IMR-90 (cell line): ENCODE measurements at regions not wholly inside any gene's neighbourhood (a gene's known extent, or its start where the extent isn't known, plus 50 kb on each side); places are given as distances from the start of the nearest gene placed in this dataset.

Experiments
- ATAC-seq: fragments of 200-7000 bp; cut with Tn5 transposase; 2 replicates; pipeline ENCODE4 v1.9.1; 2020; ENCODE audit warnings: low read depth, mild to moderate bottlenecking, moderate library complexity
- BruUV-seq: library from RNA; stranded (reverse); fragments of 400-500 nt; replicated peaks from 2 replicates; lab custom pipeline; 2021; lab: Mats Ljungman, UMichigan
- CTCF ChIA-PET: fragments of 300-600 bp; formaldehyde crosslinking; extraction: SDS; loops from one replicate; lab custom pipeline; 2021; ENCODE audit warnings: antibody characterized with exemption; lab: Yijun Ruan, JAX
- POLR2A ChIA-PET: fragments of 300-600 bp; sonication (Branson Sonifier 250); formaldehyde crosslinking; loops from one replicate; lab custom pipeline; 2022; ENCODE audit warnings: antibody characterized with exemption; ENCODE audit not compliant: unreplicated experiment; lab: Charles Lee
- DNase-seq: peaks from one replicate; pipeline ENCODE4 v3.0.0; 2013
- H2AFZ ChIP-seq: replicated peaks from 2 replicates; pipeline ENCODE3; 2013; ENCODE audit warnings: low read length, mild to moderate bottlenecking; ENCODE audit not compliant: poor library complexity
- H2AK5ac ChIP-seq: 2 replicates; pipeline ENCODE4 v1.6.1; 2013; ENCODE audit warnings: low read depth, low read length, inconsistent platforms
- H2AK9ac ChIP-seq: replicated peaks from 2 replicates; pipeline ENCODE3; 2013; ENCODE audit warnings: mild to moderate bottlenecking, low read depth, low read length, moderate library complexity; ENCODE audit not compliant: poor library complexity
- H2BK120ac ChIP-seq: 2 replicates; pipeline ENCODE4 v1.6.1; 2013; ENCODE audit warnings: low read depth, low read length, inconsistent platforms
- H2BK15ac ChIP-seq: 3 replicates; pipeline ENCODE4 v1.6.1; 2013; ENCODE audit warnings: low read depth, low read length, inconsistent platforms
- H2BK20ac ChIP-seq: 2 replicates; pipeline ENCODE4 v1.6.1; 2013; ENCODE audit warnings: low read depth, mild to moderate bottlenecking, inconsistent platforms, low read length, moderate library complexity
- H2BK5ac ChIP-seq: 2 replicates; pipeline ENCODE4 v1.6.1; 2013; ENCODE audit warnings: mild to moderate bottlenecking, low read depth, low read length, inconsistent platforms; ENCODE audit not compliant: poor library complexity, severe bottlenecking
- H3K14ac ChIP-seq: replicated peaks from 2 replicates; pipeline ENCODE4 v1.6.1; 2013; ENCODE audit warnings: low read depth, low read length, inconsistent platforms
- H3K18ac ChIP-seq: 2 replicates; pipeline ENCODE4 v1.6.1; 2013; ENCODE audit warnings: low read depth, low read length, control low read depth
- H3K23ac ChIP-seq: 2 replicates; pipeline ENCODE4 v1.6.1; 2013; ENCODE audit warnings: low read depth, low read length, inconsistent platforms
- H3K27ac ChIP-seq: 2 replicates; pipeline ENCODE4 v1.5.1; 2013; ENCODE audit warnings: mild to moderate bottlenecking, control low read depth, low read length; ENCODE audit not compliant: insufficient read depth
- H3K27me3 ChIP-seq: 2 replicates; pipeline ENCODE4 v1.6.1; 2013; ENCODE audit warnings: low read length; ENCODE audit not compliant: control insufficient read depth, insufficient read depth
- H3K36me3 ChIP-seq: 2 replicates; pipeline ENCODE4 v1.6.1; 2013; ENCODE audit warnings: low read length, mixed read lengths; ENCODE audit not compliant: control insufficient read depth, insufficient read depth
- H3K4ac ChIP-seq: 2 replicates; pipeline ENCODE4 v1.6.1; 2013; ENCODE audit warnings: low read depth, low read length, inconsistent platforms
- H3K4me1 ChIP-seq: 2 replicates; pipeline ENCODE4 v1.6.1; 2013; ENCODE audit warnings: low read length, mixed read lengths; ENCODE audit not compliant: control insufficient read depth, insufficient read depth
- H3K4me2 ChIP-seq: 2 replicates; pipeline ENCODE4 v1.6.1; 2013; ENCODE audit warnings: low read depth, mild to moderate bottlenecking, control low read depth, low read length, moderate library complexity
- H3K4me3 ChIP-seq: 2 replicates; pipeline ENCODE4 v1.5.1; 2013; ENCODE audit warnings: low read depth, mild to moderate bottlenecking, control low read depth, low read length, moderate library complexity; ENCODE audit not compliant: insufficient read depth
- H3K56ac ChIP-seq: 2 replicates; pipeline ENCODE4 v1.6.1; 2013; ENCODE audit warnings: low read length, inconsistent platforms; ENCODE audit not compliant: insufficient read depth; ENCODE audit errors: extremely low read depth
- H3K79me1 ChIP-seq, 2 experiments: 2 replicates each; pipeline ENCODE4 v1.6.1; 2013; ENCODE audit warnings: low read length in 2 of 2, inconsistent platforms in 1 of 2, low read depth in 1 of 2
- H3K9ac ChIP-seq: 2 replicates; pipeline ENCODE4 v1.6.1; 2013; ENCODE audit warnings: low read depth, low read length, control low read depth
- H3K9me1 ChIP-seq: 2 replicates; pipeline ENCODE4 v1.6.1; 2013; ENCODE audit warnings: low read length, inconsistent platforms; ENCODE audit not compliant: insufficient read depth
- H3K9me3 ChIP-seq: 2 replicates; pipeline ENCODE4 v1.6.1; 2013; ENCODE audit warnings: low read length; ENCODE audit not compliant: control insufficient read depth, insufficient read depth
- H4K20me1 ChIP-seq: 2 replicates; pipeline ENCODE4 v1.6.1; 2013; ENCODE audit warnings: low read length, inconsistent platforms; ENCODE audit not compliant: insufficient read depth
- H4K5ac ChIP-seq: 2 replicates; pipeline ENCODE4 v1.6.1; 2013; ENCODE audit warnings: mild to moderate bottlenecking, low read depth, low read length, control low read depth
- H4K8ac ChIP-seq, 2 experiments: 2 replicates each; pipeline ENCODE4 v1.6.1; 2013; ENCODE audit warnings: low read depth in 2 of 2, low read length in 2 of 2, control low read depth in 1 of 2, inconsistent platforms in 1 of 2
- H4K91ac ChIP-seq: 2 replicates; pipeline ENCODE4 v1.6.1; 2013; ENCODE audit warnings: low read depth, low read length, inconsistent platforms; ENCODE audit not compliant: insufficient read depth
- BHLHE40 ChIP-seq: fragments of 150-350 bp; IDR thresholded peaks from 2 replicates; pipeline ENCODE4 v1.6.1; 2016; ENCODE audit warnings: mild to moderate bottlenecking, low read depth, low read length
- CEBPB ChIP-seq: IDR thresholded peaks from 2 replicates; pipeline ENCODE4 v1.6.1; 2012; ENCODE audit warnings: low read depth, low read length, improper control_type of control experiment
- CHD1 ChIP-seq: IDR thresholded peaks from 2 replicates; pipeline ENCODE4 v1.6.1; 2012; ENCODE audit warnings: low read depth, low read length, improper control_type of control experiment
- FOS ChIP-seq: fragments of 150-350 bp; IDR thresholded peaks from 2 replicates; pipeline ENCODE4 v1.6.1; 2016; ENCODE audit warnings: low read depth, low read length
- MAFK ChIP-seq: IDR thresholded peaks from 2 replicates; pipeline ENCODE4 v1.6.1; 2012; ENCODE audit warnings: low read depth, low read length, improper control_type of control experiment
- MAZ ChIP-seq: IDR thresholded peaks from 2 replicates; pipeline ENCODE4 v1.6.1; 2012; ENCODE audit warnings: low read depth, mild to moderate bottlenecking, low read length, improper control_type of control experiment, moderate library complexity, borderline replicate concordance
- NFE2L2 ChIP-seq: fragments of 150-350 bp; IDR thresholded peaks from 2 replicates; pipeline ENCODE4 v1.6.1; 2016; ENCODE audit warnings: low read depth, mild to moderate bottlenecking, low read length
- RCOR1 ChIP-seq: IDR thresholded peaks from 2 replicates; pipeline ENCODE4 v1.6.1; 2012; ENCODE audit warnings: mild to moderate bottlenecking, low read length, improper control_type of control experiment; ENCODE audit not compliant: insufficient replicate concordance
- RFX5 ChIP-seq: IDR thresholded peaks from 2 replicates; pipeline ENCODE4 v1.8.0; 2012; ENCODE audit warnings: low read depth, mild to moderate bottlenecking, low read length, moderate library complexity
- SMC3 ChIP-seq: fragments of 150-350 bp; IDR thresholded peaks from 2 replicates; pipeline ENCODE4 v1.6.1; 2016; ENCODE audit warnings: low read depth, mild to moderate bottlenecking, antibody characterized with exemption, low read length, moderate library complexity
- USF2 ChIP-seq: fragments of 150-350 bp; IDR thresholded peaks from 2 replicates; pipeline ENCODE4 v1.6.1; 2017; ENCODE audit warnings: mild to moderate bottlenecking, antibody characterized with exemption, low read length, low read depth
- WGBS, 2 experiments: methylation state at CpG; one replicate each; pipeline versions ENCODE4 v1.1.5 to v1.1.7; 2013; ENCODE audit warnings: missing lambda C conversion rate in 2 of 2; ENCODE audit not compliant: insufficient read length in 1 of 2; ENCODE audit errors: extremely low coverage in 2 of 2; 5-methylcytosine and 5-hydroxymethylcytosine counted together
- dilution Hi-C: fragments of 300-500 bp; cut with HindIII; formaldehyde crosslinking; loops from one replicate; pipeline ENCODE4 v1.14.3; 2018; ENCODE audit warnings: low sequenced_read_pairs; ENCODE audit not compliant: unreplicated experiment
- in situ Hi-C: fragments of 300-500 bp; cut with MboI; formaldehyde crosslinking; loops from 3 replicates; pipeline ENCODE4 v1.14.3; 2019; ENCODE audit warnings: low sequenced_read_pairs, inconsistent platforms, mixed read lengths
- intact Hi-C: fragments of 100-400 bp; cut with micrococcal nuclease; formaldehyde crosslinking; loops from 2 replicates; pipeline ENCODE4 v1.10.0; 2022

GRCh38 chr3:159608311-159608710 is 380.3 kb upstream of the IL12A start:
- in situ Hi-C loops (loop anchor here (10.0 kb wide), 1 partner anchor 396 kb away; no protein-coding TSS in a partner anchor), intact Hi-C loops (no loop called here), dilution Hi-C loops (no loop called here)
- Histone ChIP-seq H4K5ac (no peak overlapping the region), H2AK9ac (no peak overlapping the region), H2AK5ac (no peak overlapping the region; the same call in 1 of the 2 replicates), H3K14ac (no peak overlapping the region), H3K36me3 (no peaks in the 10 kb centered on the region), H3K18ac (no peak overlapping the region), H4K20me1 (no peaks in the 10 kb centered on the region), H3K27ac (no peak overlapping the region), H3K79me1 (no peaks in the 10 kb centered on the region), H3K4ac (no peak overlapping the region), H2BK120ac (no peak overlapping the region), H2BK15ac (no peak overlapping the region), H4K8ac (no peak overlapping the region), H3K56ac (no peak overlapping the region), H3K4me1 (peaks cover 7% of the 10 kb centered on the region; the same call in 1 of the 2 replicates), H3K9ac (no peak overlapping the region), H3K27me3 (no peaks in the 10 kb centered on the region), H4K91ac (no peak overlapping the region), H2BK20ac (no peak overlapping the region), H3K9me1 (peaks cover 6% of the 10 kb centered on the region), H3K4me3 (no peak overlapping the region), H3K9me3 (no peaks in the 10 kb centered on the region), H3K4me2 (no peak overlapping the region), H3K23ac (no peak overlapping the region), H2AFZ (no peak overlapping the region), H2BK5ac (no peak overlapping the region)
- no TSS peak for BruUV-seq
- ChIA-PET POLR2A (interaction anchor here (0.6 kb wide), 1 partner anchor 8 kb away, joined by 7 read pairs; no protein-coding TSS in a partner anchor), CTCF (interaction anchor here (0.6 to 1.1 kb wide), 3 partner anchors 199 to 949 kb away, joined by 3 read pairs; no protein-coding TSS in a partner anchor)
- no peak for TF ChIP-seq BHLHE40
- no peak for TF ChIP-seq CHD1
- TF ChIP-seq MAFK = no peak
- no peak for TF ChIP-seq FOS
- no peak for TF ChIP-seq MAZ
- TF ChIP-seq RFX5 = no peak
- no peak for TF ChIP-seq RCOR1
- TF ChIP-seq CEBPB = no peak
- no peak for TF ChIP-seq SMC3
- TF ChIP-seq USF2 = no peak
- TF ChIP-seq NFE2L2 = no peak
- DNase-seq (no peak), ATAC-seq (no peak)
- 100% methylated on average over 1 of the region's 3 CpGs; no CpG with 5 or more reads in 1 of the 2 experiments for WGBS, 2 experiments
